Gastroesophageal sphincter (tissue), 4 donors: ENCODE measurements at regions not wholly inside any gene's neighbourhood (a gene's known extent, or its start where the extent isn't known, plus 50 kb on each side); places are given as distances from the start of the nearest gene placed in this dataset.

ENCODE experiments used
- ATAC-seq: fragments of 150-250 bp; one replicate; pipeline ENCODE4 v1.9.1; 2016; ENCODE audit warnings: mild to moderate bottlenecking, moderate library complexity
- H3K27ac ChIP-seq, 4 donors: fragments of 200-600 bp; sonication (generic) in 3 of 4; 1 replicate in 3 of 4; 2 replicates in 1 of 4; pipeline ENCODE4 v1.5.1; 2016 to 2019
- H3K27me3 ChIP-seq: fragments of 200-600 bp; sonication (generic); one replicate; pipeline ENCODE4 v1.5.1; 2019
- H3K36me3 ChIP-seq, 2 donors: fragments of 200-600 bp; sonication (generic); one replicate each; pipeline ENCODE4 v1.5.1; 2019; ENCODE audit warnings: control low read depth in 1 of 2
- H3K4me1 ChIP-seq, 3 donors: fragments of 200-600 bp; sonication (generic); 1 replicate in 2 of 3; 2 replicates in 1 of 3; pipeline ENCODE4 v1.5.1; 2016 to 2019; ENCODE audit warnings: control low read depth in 2 of 3
- H3K4me3 ChIP-seq, 2 donors: fragments of 200-600 bp; sonication (generic); one replicate each; pipeline ENCODE4 v1.5.1; 2019; ENCODE audit warnings: mild to moderate bottlenecking in 1 of 2, moderate library complexity in 1 of 2
- H3K9me3 ChIP-seq, 3 donors: fragments of 200-600 bp; sonication (generic); one replicate each; pipeline ENCODE4 v1.5.1; 2017 to 2019; ENCODE audit warnings: control low read depth in 2 of 3
- CTCF ChIP-seq, 4 experiments: fragments of 200-600 bp in 2 of 4; fragments of 450-650 bp in 2 of 4; sonication (generic) in 1 of 4; IDR thresholded peaks; one replicate each; pipeline ENCODE4 v1.5.1; 2017 to 2019; ENCODE audit warnings: antibody characterized with exemption in 4 of 4, mild to moderate bottlenecking in 2 of 4, moderate library complexity in 2 of 4
- EP300 ChIP-seq: sonication (generic); formaldehyde crosslinking; IDR thresholded peaks from one replicate; pipeline ENCODE4 v1.6.1; 2017; ENCODE audit warnings: antibody characterized with exemption, mild to moderate bottlenecking
- POLR2A ChIP-seq, 2 donors: fragments of 450-650 bp; IDR thresholded peaks; one replicate each; pipeline ENCODE4 v1.6.1; 2017; ENCODE audit warnings: antibody characterized with exemption in 2 of 2, mild to moderate bottlenecking in 2 of 2, moderate library complexity in 1 of 2
- POLR2AphosphoS5 ChIP-seq: sonication (generic); formaldehyde crosslinking; IDR thresholded peaks from one replicate; pipeline ENCODE4 v1.6.1; 2017; ENCODE audit warnings: antibody characterized with exemption
- WGBS, 2 donors: methylation state at CpG; one replicate each; pipeline ENCODE4 v1.1.5; 2018; ENCODE audit warnings: low coverage in 1 of 2; 5-methylcytosine and 5-hydroxymethylcytosine counted together

GRCh38 chr5:155831491-155831890 lies 495.5 kb upstream of the SGCD start:
- WGBS, 2 donors: 80 to 90% methylated on average over 2 to 3 of the region's 4 CpGs
- TF ChIP-seq CTCF (IDR thresholded peaks at IDR 0.05) (no peak), POLR2A (IDR thresholded peaks at IDR 0.05) (no peak)
- ATAC-seq: no peak
- no peaks in the 10 kb centered on the region for H3K9me3 ChIP-seq
- no peaks in the 10 kb centered on the region for H3K4me1 ChIP-seq
- H3K27ac ChIP-seq: no peak overlapping the region
- no peaks in the 10 kb centered on the region for H3K27me3 ChIP-seq
- H3K4me3 ChIP-seq: no peak overlapping the region
- no peaks in the 10 kb centered on the region for H3K36me3 ChIP-seq

GRCh38 chr5:155833287-155833686 lies 493.7 kb upstream of the SGCD start:
- no peak for TF ChIP-seq POLR2AphosphoS5
- TF ChIP-seq EP300: no peak
- no peak for TF ChIP-seq CTCF (IDR thresholded peaks at IDR 0.05)
- no peak for TF ChIP-seq POLR2A (IDR thresholded peaks at IDR 0.05)
- Histone ChIP-seq H3K27me3 (no peaks in the 10 kb centered on the region), H3K27ac (no peak overlapping the region), H3K9me3 (no peaks in the 10 kb centered on the region), H3K4me1 (no peaks in the 10 kb centered on the region), H3K36me3 (no peaks in the 10 kb centered on the region), H3K4me3 (no peak overlapping the region)
- WGBS, 2 donors: 93 to 100% methylated on average over 1 of the region's 1 CpG
- no peak for ATAC-seq

- H3K27me3 ChIP-seq: no peaks in the 10 kb centered on the region
- no peaks in the 10 kb centered on the region for H3K9me3 ChIP-seq
- no peak for TF ChIP-seq POLR2AphosphoS5
- no peak for TF ChIP-seq CTCF (IDR thresholded peaks at IDR 0.05)
- no peak for TF ChIP-seq EP300
- no peak for TF ChIP-seq POLR2A (IDR thresholded peaks at IDR 0.05)
- H3K4me1 ChIP-seq: no peaks in the 10 kb centered on the region
- H3K27ac ChIP-seq: no peak overlapping the region
- H3K4me3 ChIP-seq: no peak overlapping the region
- no peaks in the 10 kb centered on the region for H3K36me3 ChIP-seq
- ATAC-seq: no peak
- WGBS, 2 donors: 80 to 89% methylated on average over 6 to 7 of the region's 9 CpGs
Observed at GRCh38 chr5:155834271-155834975, 492.5 kb upstream of the SGCD start.

GRCh38 chr5:155836089-155836803 lies 490.7 kb upstream of the SGCD start:
- Histone ChIP-seq H3K9me3 (no peaks in the 10 kb centered on the region), H3K36me3 (no peaks in the 10 kb centered on the region), H3K27me3 (no peaks in the 10 kb centered on the region), H3K4me3 (no peak overlapping the region), H3K27ac (no peak overlapping the region), H3K4me1 (no peaks in the 10 kb centered on the region)
- TF ChIP-seq CTCF (IDR thresholded peaks at IDR 0.05) (no peak), POLR2A (IDR thresholded peaks at IDR 0.05) (no peak), POLR2AphosphoS5 (no peak), EP300 (no peak)
- 71 to 90% methylated on average over 4 of the region's 4 CpGs for WGBS, 2 donors
- no peak for ATAC-seq

GRCh38 chr5:155838394-155838793 lies 488.6 kb upstream of the SGCD start:
- no peaks in the 10 kb centered on the region for H3K36me3 ChIP-seq
- H3K27ac ChIP-seq: no peak overlapping the region
- ATAC-seq: no peak
- H3K9me3 ChIP-seq: no peaks in the 10 kb centered on the region
- H3K4me3 ChIP-seq: no peak overlapping the region
- H3K4me1 ChIP-seq: no peaks in the 10 kb centered on the region
- no peaks in the 10 kb centered on the region for H3K27me3 ChIP-seq
- 80 to 94% methylated on average over 2 of the region's 2 CpGs for WGBS, 2 donors
- no peak for TF ChIP-seq CTCF (IDR thresholded peaks at IDR 0.05)
- TF ChIP-seq POLR2AphosphoS5: no peak
- TF ChIP-seq POLR2A (IDR thresholded peaks at IDR 0.05): no peak
